AG04450 (cell line): ENCODE measurements at regions not wholly inside any gene's neighbourhood (a gene's known extent, or its start where the extent isn't known, plus 50 kb on each side); places are given as distances from the start of the nearest gene placed in this dataset.
"Not testable (repeated sequence)": the region's sequence is repeated elsewhere in the genome, so short reads cannot be mapped to it uniquely, and the experiment has no call there.

ENCODE experiments used
- CTCF ChIA-PET: fragments of 300-600, 350-600 bp; formaldehyde crosslinking; extraction: SDS; loops from one replicate; lab custom pipeline; 2022; ENCODE audit warnings: antibody characterized with exemption, inconsistent platforms; lab: Charles Lee
- POLR2A ChIA-PET: fragments of 350-600 bp; formaldehyde crosslinking; extraction: SDS; loops from one replicate; lab custom pipeline; 2021; ENCODE audit warnings: antibody characterized with exemption, inconsistent platforms; lab: Yijun Ruan, JAX
- DNase-seq: peaks from one replicate; pipeline ENCODE4 v3.0.0-alpha.2; 2011; ENCODE audit warnings: low read depth, low spot score
- H3K27ac ChIP-seq: one replicate; pipeline ENCODE4 v1.5.1; 2012; ENCODE audit warnings: low read depth, low read length, control low read depth
- H3K27me3 ChIP-seq: one replicate; pipeline ENCODE4 v1.6.0; 2012; ENCODE audit warnings: low read length; ENCODE audit not compliant: control insufficient read depth, insufficient read depth
- H3K4me3 ChIP-seq: 2 replicates; pipeline ENCODE4 v1.5.1; 2011; ENCODE audit warnings: mild to moderate bottlenecking, low read depth, low read length, control low read depth
- H3K9me3 ChIP-seq: 2 replicates; pipeline ENCODE4 v1.5.1; 2012; ENCODE audit warnings: low read length; ENCODE audit not compliant: control insufficient read depth, insufficient read depth
- TF ChIP-seq, protein P1 (sequence below): IDR thresholded peaks from 2 replicates; pipeline ENCODE4 v1.5.1; 2011; ENCODE audit warnings: low read depth, low read length, control low read depth, inconsistent platforms

DNA sequence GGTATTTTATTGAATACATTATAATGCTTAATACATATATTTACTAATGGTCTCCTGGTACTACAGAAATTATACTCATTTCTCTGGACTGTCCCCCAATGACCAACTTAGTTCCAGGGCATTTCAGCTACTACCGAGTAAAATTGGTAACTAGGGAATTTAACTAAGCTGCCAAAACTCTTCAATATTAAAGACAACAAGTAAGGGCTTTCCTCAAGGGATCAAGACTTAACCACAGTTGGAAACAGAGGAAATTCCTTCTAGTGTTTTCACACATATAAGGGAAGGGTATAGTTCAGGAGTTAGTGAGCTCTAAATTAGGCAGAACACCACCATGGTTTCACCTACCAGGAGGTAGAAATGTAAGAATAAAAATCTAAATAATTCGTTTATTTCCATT is 357.4 kb downstream of the TBL1XR1 start:
- POLR2A ChIA-PET: no interaction called here
- Histone ChIP-seq H3K4me3 (no peak overlapping the region), H3K27me3 (no peaks in the 10 kb centered on the region), H3K9me3 (no peaks in the 10 kb centered on the region), H3K27ac (no peak overlapping the region)
- no peak for DNase-seq
- TF ChIP-seq, protein P1, sequence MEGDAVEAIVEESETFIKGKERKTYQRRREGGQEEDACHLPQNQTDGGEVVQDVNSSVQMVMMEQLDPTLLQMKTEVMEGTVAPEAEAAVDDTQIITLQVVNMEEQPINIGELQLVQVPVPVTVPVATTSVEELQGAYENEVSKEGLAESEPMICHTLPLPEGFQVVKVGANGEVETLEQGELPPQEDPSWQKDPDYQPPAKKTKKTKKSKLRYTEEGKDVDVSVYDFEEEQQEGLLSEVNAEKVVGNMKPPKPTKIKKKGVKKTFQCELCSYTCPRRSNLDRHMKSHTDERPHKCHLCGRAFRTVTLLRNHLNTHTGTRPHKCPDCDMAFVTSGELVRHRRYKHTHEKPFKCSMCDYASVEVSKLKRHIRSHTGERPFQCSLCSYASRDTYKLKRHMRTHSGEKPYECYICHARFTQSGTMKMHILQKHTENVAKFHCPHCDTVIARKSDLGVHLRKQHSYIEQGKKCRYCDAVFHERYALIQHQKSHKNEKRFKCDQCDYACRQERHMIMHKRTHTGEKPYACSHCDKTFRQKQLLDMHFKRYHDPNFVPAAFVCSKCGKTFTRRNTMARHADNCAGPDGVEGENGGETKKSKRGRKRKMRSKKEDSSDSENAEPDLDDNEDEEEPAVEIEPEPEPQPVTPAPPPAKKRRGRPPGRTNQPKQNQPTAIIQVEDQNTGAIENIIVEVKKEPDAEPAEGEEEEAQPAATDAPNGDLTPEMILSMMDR: no peak
- CTCF ChIA-PET: no interaction called here

DNA sequence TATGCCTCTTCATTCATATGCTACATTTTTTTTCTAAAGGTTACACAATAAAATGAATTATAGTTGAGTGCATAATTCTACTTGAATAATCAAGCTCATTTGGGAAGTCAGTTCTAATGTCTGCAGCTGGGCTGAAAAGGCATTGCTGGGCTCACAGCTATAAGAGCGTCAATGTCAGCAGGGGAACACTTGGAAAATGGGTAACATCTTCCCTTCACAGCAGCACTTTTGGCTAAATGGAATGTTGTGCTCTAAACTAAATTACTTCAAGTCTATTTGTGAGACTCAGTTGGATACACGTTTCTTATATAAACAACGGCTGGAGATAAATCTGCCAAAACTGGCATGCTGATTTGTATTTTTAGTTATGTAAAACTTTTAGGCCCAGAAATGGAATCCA is 357.8 kb downstream of the TBL1XR1 start:
- Histone ChIP-seq H3K9me3 (no peaks in the 10 kb centered on the region), H3K27me3 (no peaks in the 10 kb centered on the region), H3K4me3 (no peak overlapping the region), H3K27ac (no peak overlapping the region)
- TF ChIP-seq, protein P1: no peak
- no peak for DNase-seq
- ChIA-PET CTCF (no interaction called here), POLR2A (no interaction called here)

DNA sequence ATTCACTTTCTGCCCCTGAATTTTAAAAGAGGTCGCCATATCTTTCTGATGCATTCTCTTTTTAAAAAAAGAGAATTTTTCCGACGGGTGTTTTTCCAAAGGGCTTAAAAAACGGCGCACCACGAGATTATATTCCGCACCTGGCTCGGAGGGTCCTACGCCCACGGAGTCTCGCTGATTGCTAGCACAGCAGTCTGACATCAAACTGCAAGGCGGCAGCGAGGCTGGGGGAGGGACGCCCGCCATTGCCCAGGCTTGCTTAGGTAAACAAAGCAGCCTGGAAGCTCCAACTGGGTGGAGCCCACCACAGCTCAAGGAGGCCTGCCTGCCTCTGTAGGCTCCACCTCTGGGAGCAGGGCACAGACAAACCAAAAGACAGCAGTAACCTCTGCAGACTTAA is 370.0 kb downstream of the TBL1XR1 start:
- POLR2A ChIA-PET, CTCF ChIA-PET, H3K9me3 ChIP-seq, H3K27ac ChIP-seq, H3K27me3 ChIP-seq, DNase-seq, H3K4me3 ChIP-seq: not testable (repeated sequence)

DNA sequence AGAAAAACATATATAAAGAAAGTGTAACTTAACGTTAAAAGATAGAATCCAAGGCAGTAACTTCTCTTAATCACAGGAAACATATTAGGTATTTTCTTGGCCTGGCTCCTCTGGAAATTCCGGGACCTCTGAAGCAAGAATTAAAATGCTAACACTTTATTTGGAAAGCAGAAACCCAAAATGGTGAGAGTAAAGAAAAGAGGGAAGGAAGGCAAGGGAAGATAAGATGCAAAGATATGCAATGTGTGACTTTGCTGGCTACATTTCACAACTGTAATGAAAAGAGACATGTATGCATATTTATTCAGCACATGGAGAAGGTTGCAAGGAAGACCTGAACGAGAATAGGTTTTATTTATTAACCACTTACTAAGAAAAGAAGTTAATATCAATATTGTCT is 372.5 kb downstream of the TBL1XR1 start:
- no peak for DNase-seq
- Histone ChIP-seq H3K4me3 (no peak overlapping the region), H3K27ac (no peak overlapping the region), H3K9me3 (no peaks in the 10 kb centered on the region; the same call in 1 of the 2 replicates), H3K27me3 (no peaks in the 10 kb centered on the region)
- ChIA-PET CTCF (no interaction called here), POLR2A (no interaction called here)
- TF ChIP-seq, protein P1: no peak

DNA sequence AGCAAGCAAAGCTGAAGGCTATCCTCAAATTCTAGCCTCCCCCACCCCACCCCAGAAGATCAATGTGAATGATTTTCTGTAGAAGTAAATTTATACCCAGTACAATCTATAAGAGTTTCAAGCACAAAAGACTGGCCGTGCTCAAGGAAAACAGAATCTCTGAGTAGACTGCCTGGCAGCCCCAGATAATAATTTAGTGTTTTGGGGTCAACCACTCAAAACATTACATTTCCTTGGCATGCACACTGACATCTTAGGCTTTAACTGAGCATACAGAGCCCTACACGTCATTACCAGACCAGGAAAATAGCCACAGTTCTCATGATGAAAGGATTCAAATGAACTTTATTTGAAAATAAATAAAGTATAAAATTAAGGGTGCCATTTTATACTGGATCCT is 376.5 kb downstream of the TBL1XR1 start:
- no peaks in the 10 kb centered on the region for H3K9me3 ChIP-seq
- no peak for DNase-seq
- H3K27ac ChIP-seq: no peak overlapping the region
- H3K27me3 ChIP-seq: no peaks in the 10 kb centered on the region
- POLR2A ChIA-PET: no interaction called here
- CTCF ChIA-PET: no interaction called here
- H3K4me3 ChIP-seq: no peak overlapping the region
- TF ChIP-seq, protein P1: no peak

DNA sequence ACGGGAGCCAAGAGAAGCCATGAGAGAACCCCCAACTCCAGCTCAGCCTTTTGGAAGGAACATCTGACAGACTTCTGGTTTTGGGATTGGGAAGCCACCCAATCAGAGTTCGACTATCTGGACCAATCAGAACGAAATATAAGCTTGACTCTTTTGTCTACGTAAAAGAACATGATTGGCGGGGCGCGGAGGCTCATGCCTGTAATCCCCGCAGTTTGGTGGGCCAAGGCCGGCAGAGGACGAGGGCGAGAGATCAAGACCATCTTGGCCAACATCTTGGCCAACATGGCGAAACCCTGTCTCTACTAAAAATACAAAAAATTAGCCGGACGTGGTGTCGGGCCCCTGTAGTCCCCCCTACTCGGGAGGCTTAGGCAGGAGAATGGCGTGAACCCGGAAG is 380.3 kb downstream of the TBL1XR1 start:
- TF ChIP-seq, protein P1: no peak
- no peak overlapping the region for H3K4me3 ChIP-seq
- CTCF ChIA-PET: no interaction called here
- H3K27ac ChIP-seq: no peak overlapping the region
- POLR2A ChIA-PET: no interaction called here
- H3K27me3 ChIP-seq: no peaks in the 10 kb centered on the region
- H3K9me3 ChIP-seq: no peaks in the 10 kb centered on the region
- no peak for DNase-seq
